ENCODE measurements at regions not wholly inside any gene's neighbourhood (a gene's known extent, or its start where the extent isn't known, plus 50 kb on each side); places are given as distances from the start of the nearest gene placed in this dataset.

DNA sequence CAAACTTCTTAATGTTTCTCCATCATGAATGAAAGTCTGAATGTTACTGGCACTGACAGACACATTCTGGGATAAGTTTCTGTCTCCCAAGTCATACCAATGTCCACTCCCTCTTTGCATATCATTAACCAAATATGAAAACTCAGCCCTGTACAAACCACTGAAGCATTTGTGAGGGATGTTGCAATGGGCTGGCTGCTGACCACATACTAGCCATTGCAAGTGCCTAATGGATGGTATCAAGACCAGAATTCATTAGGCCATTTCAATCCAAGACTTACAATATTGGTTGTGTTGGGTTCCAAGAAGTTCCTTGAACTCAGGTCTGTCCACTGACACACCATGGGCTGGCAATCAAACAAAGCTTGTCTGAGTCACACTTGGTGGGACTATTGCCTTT is 73.8 kb downstream of the CBLN2 start:
- Mint-ChIP-seq H3K4me3 (ENCODE audit: unreplicated experiment) (no peak overlapping the region), H3K27me3 (ENCODE audit: unreplicated experiment) (peaks cover 1% of the 10 kb centered on the region), H3K4me1 (ENCODE audit: unreplicated experiment) (no peaks in the 10 kb centered on the region), H3K27ac (ENCODE audit: unreplicated experiment) (no peak overlapping the region), H3K9me3 (ENCODE audit: unreplicated experiment) (no peaks in the 10 kb centered on the region), H3K36me3 (ENCODE audit: low read depth, unreplicated experiment) (no peaks in the 10 kb centered on the region)
- TF ChIP-seq, protein P1, sequence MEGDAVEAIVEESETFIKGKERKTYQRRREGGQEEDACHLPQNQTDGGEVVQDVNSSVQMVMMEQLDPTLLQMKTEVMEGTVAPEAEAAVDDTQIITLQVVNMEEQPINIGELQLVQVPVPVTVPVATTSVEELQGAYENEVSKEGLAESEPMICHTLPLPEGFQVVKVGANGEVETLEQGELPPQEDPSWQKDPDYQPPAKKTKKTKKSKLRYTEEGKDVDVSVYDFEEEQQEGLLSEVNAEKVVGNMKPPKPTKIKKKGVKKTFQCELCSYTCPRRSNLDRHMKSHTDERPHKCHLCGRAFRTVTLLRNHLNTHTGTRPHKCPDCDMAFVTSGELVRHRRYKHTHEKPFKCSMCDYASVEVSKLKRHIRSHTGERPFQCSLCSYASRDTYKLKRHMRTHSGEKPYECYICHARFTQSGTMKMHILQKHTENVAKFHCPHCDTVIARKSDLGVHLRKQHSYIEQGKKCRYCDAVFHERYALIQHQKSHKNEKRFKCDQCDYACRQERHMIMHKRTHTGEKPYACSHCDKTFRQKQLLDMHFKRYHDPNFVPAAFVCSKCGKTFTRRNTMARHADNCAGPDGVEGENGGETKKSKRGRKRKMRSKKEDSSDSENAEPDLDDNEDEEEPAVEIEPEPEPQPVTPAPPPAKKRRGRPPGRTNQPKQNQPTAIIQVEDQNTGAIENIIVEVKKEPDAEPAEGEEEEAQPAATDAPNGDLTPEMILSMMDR (IDR thresholded peaks at IDR 0.05; ENCODE audit: unreplicated experiment), result no peak
- no peak for DNase-seq (ENCODE audit: low spot score)

DNA sequence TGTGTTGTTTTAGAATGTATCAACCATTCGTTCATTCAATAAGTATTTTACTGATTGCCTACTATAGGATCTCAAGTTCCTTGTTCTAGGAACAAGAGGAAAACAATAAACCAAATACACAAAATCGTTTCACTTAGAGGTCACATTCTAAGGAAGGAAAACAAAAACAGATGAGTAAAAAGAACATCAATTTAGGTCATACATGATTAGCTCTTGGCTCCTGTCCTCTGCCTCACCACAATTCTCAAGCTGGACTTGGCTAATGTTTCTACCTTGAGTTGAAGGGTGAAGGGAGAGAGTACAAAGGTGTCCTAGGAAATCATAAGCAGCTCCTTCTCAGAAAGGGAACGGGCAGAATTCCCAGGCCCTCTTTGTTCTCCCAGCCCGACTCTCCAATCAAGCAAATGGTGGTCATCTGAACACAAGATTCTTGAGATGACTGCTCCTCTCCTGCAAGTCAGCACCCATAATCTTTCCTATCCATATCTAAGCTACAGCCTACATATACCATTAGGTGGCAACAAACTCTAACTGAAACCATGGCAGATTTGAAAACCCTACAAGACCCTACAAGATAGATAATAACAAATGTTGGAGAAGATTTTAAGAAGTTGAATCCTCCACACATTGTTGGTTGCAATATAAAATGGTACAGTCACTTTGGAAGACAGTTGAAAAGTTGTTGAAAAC is 76.0 kb downstream of the CBLN2 start:
- no peaks in the 10 kb centered on the region for H3K36me3 Mint-ChIP-seq (ENCODE audit: low read depth, unreplicated experiment)
- TF ChIP-seq, protein P1 (IDR thresholded peaks at IDR 0.05; ENCODE audit: unreplicated experiment), result no peak
- peaks cover 4% of the 10 kb centered on the region for H3K9me3 Mint-ChIP-seq (ENCODE audit: unreplicated experiment)
- H3K4me1 Mint-ChIP-seq (ENCODE audit: unreplicated experiment), result no peaks in the 10 kb centered on the region
- H3K27ac Mint-ChIP-seq (ENCODE audit: unreplicated experiment), result no peak overlapping the region
- no peak for DNase-seq (ENCODE audit: low spot score)
- no peak overlapping the region for H3K4me3 Mint-ChIP-seq (ENCODE audit: unreplicated experiment)
- peaks cover 1% of the 10 kb centered on the region for H3K27me3 Mint-ChIP-seq (ENCODE audit: unreplicated experiment)

DNA sequence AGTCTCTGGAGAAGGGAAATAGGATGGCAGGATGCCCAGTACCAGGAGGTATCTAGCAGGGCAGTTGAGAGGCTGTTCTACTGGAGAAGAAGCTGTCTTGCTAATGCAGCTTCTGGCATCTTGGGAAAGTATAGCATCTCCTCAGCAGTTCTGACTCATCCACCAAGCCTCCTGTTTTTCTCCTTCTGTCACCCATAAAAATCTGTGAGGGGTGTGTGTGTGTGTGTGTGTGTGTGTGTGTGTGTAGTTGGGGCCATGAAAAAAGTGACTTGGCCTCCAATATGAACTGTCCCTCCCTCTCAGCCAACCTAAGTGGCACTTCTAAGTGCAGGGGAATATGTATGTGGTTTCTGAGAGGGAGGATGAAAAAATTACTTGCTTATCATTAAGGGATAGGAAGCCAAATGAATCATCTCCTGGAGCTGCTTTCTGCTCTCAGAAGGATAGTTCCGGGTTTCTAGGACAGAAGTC is 83.9 kb downstream of the CBLN2 start:
- H3K36me3 Mint-ChIP-seq (ENCODE audit: low read depth, unreplicated experiment), result no peaks in the 10 kb centered on the region
- H3K4me3 Mint-ChIP-seq (ENCODE audit: unreplicated experiment), result no peak overlapping the region
- peaks cover 2% of the 10 kb centered on the region for H3K27me3 Mint-ChIP-seq (ENCODE audit: unreplicated experiment)
- H3K9me3 Mint-ChIP-seq (ENCODE audit: unreplicated experiment), result peaks cover 19% of the 10 kb centered on the region
- TF ChIP-seq, protein P1 (IDR thresholded peaks at IDR 0.05; ENCODE audit: unreplicated experiment), result no peak
- no peak overlapping the region for H3K27ac Mint-ChIP-seq (ENCODE audit: unreplicated experiment)
- no peaks in the 10 kb centered on the region for H3K4me1 Mint-ChIP-seq (ENCODE audit: unreplicated experiment)
- no peak for DNase-seq (ENCODE audit: low spot score)

DNA sequence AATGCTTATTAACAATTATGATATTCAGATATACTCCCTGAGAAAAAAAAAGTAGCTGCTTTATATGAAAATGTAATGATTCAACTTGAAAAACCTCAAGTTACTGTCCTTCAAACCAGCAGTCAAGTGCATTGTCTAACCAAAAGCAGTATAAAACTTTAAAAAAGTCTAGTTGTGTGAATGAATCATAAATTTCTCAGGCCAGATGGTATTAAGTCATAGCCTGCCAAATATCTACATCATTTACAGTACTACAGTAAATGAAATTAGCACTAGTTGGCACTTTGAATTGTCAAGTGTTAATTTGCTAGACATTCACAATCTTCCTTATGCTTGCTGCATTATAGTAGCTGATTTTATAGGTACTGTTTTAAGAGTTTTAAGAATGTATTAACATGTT is 85.9 kb downstream of the CBLN2 start:
- H3K4me1 Mint-ChIP-seq (ENCODE audit: unreplicated experiment), result no peaks in the 10 kb centered on the region
- no peak overlapping the region for H3K27ac Mint-ChIP-seq (ENCODE audit: unreplicated experiment)
- DNase-seq (ENCODE audit: low spot score), result no peak
- peaks cover 24% of the 10 kb centered on the region for H3K9me3 Mint-ChIP-seq (ENCODE audit: unreplicated experiment)
- H3K4me3 Mint-ChIP-seq (ENCODE audit: unreplicated experiment), result no peak overlapping the region
- peaks cover 3% of the 10 kb centered on the region for H3K36me3 Mint-ChIP-seq (ENCODE audit: low read depth, unreplicated experiment)
- H3K27me3 Mint-ChIP-seq (ENCODE audit: unreplicated experiment), result peaks cover 5% of the 10 kb centered on the region
- TF ChIP-seq, protein P1 (IDR thresholded peaks at IDR 0.05; ENCODE audit: unreplicated experiment), result no peak

DNA sequence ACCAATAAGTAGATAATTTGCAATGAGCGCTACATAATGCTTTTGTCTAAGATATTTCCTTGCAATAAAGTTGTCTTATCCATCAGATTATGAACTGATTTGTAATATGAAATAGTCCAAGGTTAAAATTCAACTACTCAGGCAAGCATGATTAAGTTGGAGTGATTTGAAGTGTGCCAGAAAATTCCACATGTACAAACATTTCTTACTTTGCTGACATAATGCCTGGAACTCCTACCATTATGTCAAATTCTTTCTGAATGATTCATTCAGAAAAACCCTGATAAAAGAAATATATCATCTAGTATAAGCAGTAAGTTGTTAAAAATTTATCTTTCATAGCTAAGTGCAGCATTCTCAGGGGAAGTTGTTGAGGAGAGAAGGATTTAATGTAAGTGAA is 87.3 kb downstream of the CBLN2 start:
- peaks cover 32% of the 10 kb centered on the region for H3K9me3 Mint-ChIP-seq (ENCODE audit: unreplicated experiment)

More for the DNA sequence above, 87.3 kb downstream of the CBLN2 start:
- Mint-ChIP-seq H3K27me3 (ENCODE audit: unreplicated experiment) (peaks cover 5% of the 10 kb centered on the region), H3K27ac (ENCODE audit: unreplicated experiment) (no peak overlapping the region), H3K4me3 (ENCODE audit: unreplicated experiment) (no peak overlapping the region), H3K36me3 (ENCODE audit: low read depth, unreplicated experiment) (peaks cover 3% of the 10 kb centered on the region), H3K4me1 (ENCODE audit: unreplicated experiment) (no peaks in the 10 kb centered on the region)
- TF ChIP-seq, protein P1 (IDR thresholded peaks at IDR 0.05; ENCODE audit: unreplicated experiment), result no peak
- DNase-seq (ENCODE audit: low spot score), result no peak

Measured in endothelial cell (in vitro differentiated cells).